ENCODE measurements at regions not wholly inside any gene's neighbourhood (a gene's known extent, or its start where the extent isn't known, plus 50 kb on each side); places are given as distances from the start of the nearest gene placed in this dataset.
A peak's percentile ranks its signal among the peaks of the same experiment; 100 is the strongest.
"Not testable (repeated sequence)": the region's sequence is repeated elsewhere in the genome, so short reads cannot be mapped to it uniquely, and the experiment has no call there.

DNA sequence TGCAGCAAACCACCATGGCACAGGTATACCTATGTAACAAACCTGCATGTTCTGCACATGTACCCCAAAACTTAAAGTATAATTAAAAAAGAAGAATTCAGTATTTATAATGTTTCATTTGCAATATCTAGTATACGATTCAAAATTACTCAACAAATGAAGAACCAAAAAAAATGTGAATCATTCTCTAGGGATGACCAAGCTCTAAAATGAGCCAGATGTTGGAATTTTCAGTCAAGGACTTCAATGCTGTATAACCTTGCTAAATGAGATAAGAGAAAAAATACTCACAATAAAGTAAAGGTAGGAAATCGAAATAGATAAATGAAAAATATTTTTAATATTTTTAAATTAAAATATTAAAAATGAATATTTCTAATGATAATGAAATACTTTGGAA, 108.7 kb upstream of the ADRA1B start:
- DNase-seq (ENCODE audit: low spot score) (no peak), FAIRE-seq (no peak)

DNA sequence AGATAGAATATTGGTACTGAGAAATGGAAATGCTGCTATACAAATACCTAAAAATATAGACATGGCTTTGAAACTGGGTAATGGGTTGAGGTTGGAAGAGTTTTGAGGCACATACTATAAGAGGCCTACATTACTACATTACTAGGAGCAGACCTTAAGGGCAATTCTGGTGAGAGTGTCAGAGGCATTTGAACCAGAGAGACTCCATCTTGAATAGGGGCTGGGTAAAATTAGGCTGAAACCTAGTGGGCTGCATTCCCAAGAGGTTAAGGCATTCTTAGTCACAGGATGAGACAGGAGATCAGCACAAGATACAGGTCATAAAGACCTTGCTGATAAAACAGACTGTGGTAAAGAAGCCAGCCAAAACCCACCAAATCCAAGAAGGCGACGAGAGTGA, 104.6 kb upstream of the ADRA1B start:
- no peak for DNase-seq (ENCODE audit: low spot score)
- no peak for FAIRE-seq

DNA sequence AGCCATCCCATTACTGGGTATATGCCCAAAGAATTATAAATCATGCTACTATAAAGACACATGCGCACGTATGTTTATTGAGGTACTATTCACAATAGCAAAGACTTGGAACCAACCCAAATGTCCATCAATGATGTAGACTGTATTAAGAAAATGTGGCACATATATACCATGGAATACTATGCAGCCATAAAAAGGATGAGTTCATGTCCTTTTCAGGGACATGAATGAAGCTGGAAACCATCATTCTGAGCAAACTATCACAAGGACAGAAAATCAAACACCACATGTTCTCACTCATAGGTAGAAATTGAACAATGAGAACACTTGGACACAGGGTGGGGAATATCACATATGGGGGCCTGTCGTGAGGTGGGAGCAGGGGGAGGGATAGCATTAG, 103.5 kb upstream of the ADRA1B start:
- not testable (repeated sequence) for DNase-seq (ENCODE audit: low spot score); FAIRE-seq

DNA sequence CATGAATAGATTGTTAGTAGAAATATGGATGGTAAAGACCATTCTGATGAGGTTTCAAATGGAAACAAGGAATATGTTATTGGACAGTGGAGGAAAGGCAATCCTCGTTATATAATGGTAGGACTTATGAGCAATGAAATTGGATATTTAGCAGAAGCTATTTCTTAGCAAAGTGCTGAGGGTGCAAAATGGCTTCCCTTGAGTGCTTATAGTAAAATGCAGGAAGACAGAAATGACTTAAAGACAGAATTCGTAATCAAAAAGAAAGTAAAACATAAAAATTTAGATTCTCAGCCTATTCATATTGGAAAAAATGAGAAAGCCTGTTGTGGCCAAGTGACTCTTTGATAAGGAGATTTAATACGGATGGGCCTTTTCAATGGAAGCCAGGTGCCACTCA, 102.1 kb upstream of the ADRA1B start:
- no peak for FAIRE-seq
- DNase-seq (ENCODE audit: low spot score) = no peak

DNA sequence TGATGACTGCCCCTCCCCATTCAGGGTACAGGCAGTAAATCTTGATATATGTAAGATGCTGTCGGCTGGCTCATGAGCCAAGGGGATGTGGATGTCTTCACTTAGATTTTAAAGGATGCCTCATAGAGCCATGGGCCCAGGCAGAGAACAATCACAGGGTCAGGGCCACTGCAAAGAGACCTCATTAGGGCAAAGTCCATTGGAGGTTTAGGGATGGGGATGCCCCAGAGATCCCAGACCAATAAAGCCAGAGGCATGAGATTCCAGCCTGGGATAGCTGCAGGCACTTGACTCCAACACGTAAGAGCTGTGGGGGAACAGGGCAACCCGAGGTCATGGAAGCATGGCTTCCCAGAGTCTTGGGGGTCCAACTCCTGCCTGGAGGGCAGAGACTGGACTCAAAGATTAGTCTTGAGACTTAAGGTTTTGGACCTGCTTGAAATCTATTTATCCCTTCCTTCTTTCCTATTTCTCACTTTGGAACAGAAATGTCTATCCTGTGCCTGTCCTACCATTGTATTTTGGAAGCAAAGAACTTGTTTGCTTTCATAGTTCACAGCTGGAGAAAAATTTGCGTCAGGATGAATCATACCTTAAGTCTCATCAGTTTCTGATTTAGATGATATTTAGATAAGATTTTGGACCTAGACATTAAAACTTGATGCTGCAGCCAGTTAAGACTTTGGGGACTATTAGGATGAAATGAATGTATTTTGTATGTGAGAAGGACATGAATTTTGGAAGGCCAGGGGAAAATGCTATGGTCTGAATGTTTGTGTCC, 101.3 kb upstream of the ADRA1B start:
- no peak for FAIRE-seq
- no peak for DNase-seq (ENCODE audit: low spot score)

DNA sequence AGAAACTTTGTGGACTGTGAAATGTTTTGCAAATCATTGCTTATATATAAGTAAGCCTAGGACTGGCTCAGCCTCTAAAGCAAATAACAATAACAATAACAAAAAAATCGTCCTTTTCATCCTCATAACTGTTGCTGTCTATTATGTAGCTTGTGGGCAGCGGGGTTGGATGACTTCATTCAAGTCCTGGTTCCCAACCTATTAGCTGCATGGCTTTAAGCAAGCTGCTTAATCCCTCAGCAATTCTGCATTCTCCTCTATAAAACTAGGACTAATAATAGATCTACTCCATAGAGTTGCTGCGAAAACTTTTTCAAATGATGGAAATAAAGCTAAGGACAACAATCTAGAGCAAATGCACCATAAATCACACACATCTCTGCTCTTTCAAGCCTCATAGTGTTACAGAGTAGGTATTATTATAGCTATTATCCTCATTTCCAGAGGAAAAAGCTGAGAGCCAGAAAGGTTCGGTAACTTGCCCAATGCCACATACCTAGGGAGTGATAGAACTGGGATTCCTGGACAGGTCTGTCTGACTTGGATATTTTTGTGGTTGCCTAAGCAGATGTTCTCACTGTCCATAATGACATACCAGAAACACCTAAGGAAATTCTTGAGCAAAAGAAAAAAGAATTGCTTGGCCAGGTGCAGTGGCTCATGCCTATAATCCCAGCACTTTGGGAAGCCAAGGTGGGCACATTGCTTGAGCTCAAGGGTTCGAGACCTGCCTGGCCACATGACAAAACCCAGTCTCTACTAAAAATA, 98.8 kb upstream of the ADRA1B start:
- DNase-seq (ENCODE audit: low spot score) (peak; percentile 83), FAIRE-seq (peak; percentile 13)

DNA sequence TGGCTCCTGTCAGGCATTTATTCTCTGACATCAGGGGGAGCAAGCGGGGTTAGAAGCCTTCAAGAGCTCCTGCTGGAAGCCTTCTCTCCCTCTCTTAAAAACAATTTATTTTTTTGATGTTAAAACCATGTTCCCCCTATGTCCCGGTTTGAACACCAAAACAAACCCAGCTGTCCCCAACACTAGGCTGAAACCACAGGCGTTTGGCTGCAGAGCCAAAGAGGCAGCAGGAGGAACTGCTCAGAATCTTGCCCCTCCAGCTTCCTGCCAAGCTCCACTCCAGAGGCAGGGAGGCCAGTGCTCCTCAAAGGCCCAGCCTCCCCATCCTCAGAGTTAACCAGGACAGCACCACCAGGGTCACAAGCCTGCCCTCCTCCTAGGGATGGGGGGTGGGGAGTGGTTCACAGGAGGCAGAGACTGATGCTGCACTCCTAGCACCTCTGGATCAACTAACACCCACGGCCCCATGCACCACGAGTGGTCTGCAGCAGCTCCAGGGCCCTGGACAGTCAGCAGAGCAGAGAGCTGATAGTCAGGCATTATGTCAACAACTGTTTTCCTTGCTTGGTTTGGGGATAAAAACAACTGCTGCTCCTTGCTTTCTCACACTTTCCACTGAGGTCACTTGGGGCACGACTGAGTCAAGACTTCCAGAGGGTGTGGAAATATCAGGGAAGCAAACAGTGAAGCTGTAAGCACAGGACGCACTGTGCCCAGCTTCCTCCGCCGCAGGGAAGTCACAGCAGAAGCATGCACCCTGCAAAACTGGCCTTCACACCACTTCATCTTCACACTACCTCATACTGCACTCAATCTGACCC, 96.5 kb upstream of the ADRA1B start:
- peak; percentile 40 for FAIRE-seq
- peak; percentile 33 for DNase-seq (ENCODE audit: low spot score)

DNA sequence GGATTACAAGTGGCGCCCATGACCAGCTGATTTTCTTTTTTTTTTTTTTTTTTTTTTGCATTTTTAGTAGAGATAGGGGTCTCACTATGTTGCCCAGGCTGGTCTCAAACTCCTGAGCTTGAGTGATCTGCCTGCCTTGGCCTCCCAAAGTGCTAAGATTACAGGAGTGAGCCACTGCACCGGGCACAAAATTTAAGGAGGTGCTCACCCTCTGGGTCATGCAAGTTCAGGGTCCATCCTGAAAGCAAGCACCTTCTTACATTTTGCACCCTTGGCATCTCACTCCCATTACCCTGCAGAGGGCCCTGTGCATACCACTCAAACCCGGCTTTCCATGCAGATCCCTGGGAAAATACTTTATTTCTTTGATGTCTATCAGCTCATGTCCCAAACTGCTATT, 95.6 kb upstream of the ADRA1B start:
- no peak for FAIRE-seq

DNA sequence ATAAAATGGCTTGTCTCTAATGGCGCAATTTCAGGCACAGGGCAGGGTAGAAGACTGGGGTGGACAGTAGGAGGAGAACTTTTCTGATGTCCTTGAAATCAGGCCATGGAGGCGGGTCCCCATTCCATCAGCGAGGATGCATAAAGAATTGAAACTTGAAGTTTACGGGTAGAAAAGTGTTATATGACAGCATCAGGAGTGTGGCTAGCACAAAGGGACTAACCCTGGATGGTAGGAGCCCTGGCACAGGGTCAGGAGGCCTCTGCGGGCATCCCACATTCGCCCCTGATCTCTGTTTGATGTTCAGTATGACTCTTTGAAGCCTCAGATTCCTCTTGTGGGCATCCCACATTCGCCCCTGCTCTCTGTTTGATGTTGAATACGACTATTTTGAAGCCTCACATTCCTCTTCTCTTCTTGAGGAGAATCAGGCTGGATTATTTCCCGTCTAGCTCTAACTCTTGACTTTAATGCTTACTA, 94.8 kb upstream of the ADRA1B start:
- no peak for DNase-seq (ENCODE audit: low spot score)
- no peak for FAIRE-seq

More for the DNA sequence above, 95.6 kb upstream of the ADRA1B start:
- no peak for DNase-seq (ENCODE audit: low spot score)

DNA sequence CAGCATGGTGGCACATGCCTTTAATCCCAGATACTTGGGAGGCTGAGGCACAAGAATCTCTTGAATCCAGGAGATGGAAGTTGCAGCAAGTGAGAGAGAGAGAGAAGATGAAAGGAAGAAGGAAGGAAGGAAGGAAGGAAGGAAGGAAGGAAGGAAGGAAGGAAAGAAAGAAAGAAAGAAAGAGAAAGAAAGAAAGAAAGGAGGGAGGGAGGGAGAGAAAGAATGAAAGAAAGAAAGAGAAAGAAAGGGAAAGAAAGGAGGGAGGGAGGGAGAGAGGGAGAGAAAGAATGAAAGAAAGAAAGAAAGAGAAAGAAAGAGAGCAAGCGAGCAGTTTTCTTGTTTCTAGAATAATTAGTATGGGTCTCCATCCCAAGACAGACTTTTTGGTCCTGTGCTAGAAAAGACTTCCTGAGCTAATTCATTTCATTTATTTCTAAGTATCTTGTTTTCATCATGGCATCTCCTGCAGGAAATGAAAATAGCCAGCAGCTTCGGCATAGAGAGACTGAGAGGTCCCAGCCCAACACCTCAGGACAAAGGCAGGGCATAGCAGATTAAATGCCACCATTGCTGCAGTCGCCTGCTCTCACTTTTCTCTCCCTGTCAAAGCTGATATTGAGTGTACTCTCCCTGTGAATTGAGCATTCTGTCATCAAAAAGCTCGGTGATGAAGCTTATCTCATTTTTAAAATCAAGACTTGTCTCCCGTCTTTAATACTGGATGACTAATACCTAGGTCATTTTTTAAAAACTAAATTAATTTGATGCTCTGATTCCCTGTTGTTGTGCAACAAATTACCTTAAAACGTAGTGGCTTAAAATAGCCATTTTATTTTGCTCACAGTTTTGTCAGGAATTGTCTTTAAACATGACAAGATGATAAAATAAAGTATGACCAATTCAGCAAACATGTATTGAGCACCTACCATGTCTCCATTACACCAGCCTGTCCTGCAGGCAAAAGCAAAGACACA, 91.8 kb upstream of the ADRA1B start:
- FAIRE-seq = no peak
- DNase-seq (ENCODE audit: low spot score) = no peak

DNA sequence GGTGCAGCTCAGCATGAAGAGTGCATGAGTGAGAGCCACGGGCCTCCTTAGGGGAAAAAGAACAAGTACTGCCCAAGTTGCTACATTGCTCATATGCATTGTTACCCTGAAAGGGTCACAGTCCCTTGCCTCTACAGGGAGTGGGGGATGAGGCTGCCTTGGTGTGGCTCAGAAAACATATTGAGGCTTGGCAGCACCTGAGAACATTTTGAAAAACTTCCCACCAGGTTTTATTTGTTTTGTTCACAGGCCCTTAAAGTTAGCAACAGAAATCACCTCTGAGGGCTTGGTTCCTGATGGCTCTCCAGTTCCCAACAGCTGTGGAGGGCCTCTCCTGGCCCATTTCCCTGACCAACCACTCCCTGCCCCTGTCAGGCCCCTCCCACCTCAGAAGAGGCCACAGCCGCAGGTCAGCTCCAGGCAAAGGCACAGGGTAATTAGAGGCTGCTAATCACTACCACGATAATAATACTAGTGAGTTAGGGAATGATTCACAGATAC, 90.7 kb upstream of the ADRA1B start:
- FAIRE-seq = no peak
- peak; percentile 44 for DNase-seq (ENCODE audit: low spot score)

DNA sequence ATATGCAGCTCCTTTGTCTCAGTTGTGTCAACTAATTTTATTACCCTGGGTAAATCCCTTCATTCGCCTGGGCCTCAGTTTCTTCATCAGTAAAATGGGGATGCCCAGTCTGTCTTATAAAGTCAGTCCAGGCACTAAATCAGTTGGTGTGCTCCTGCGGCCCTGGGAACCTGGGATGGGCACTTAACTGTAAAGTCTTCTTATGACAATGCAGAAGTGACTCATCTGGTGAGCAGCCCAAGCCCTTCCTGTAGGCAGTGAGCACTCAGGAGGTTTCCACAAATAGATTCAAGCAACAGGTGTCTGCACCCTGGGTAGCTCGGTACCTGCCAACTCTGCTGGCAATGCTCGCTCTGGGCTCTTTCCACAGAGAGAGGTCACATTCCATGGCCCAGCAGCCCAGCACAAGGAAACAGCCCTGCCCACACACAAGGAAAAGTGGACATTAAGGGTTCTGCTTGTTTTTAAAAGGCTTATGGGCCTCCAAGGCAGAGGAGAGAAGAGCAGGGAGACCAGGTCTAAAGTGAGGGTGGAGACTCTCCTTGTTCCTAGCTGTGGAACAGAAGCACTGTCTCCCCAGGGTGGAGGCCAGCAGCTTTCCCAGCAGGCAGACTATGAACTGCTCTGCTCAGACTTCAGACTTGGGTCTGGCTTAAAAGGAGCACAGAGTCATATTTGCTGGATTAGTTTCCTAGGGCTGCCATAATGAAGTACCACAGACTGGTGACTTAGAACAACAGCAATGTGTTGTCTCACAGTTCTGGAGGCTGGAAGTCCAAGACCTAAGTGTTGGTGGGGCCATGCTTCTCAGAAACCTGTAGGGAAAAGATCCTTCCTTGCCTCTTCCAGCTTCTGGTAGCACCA, 89.7 kb upstream of the ADRA1B start:
- DNase-seq (ENCODE audit: low spot score) (peak; percentile 87), FAIRE-seq (no peak)

DNA sequence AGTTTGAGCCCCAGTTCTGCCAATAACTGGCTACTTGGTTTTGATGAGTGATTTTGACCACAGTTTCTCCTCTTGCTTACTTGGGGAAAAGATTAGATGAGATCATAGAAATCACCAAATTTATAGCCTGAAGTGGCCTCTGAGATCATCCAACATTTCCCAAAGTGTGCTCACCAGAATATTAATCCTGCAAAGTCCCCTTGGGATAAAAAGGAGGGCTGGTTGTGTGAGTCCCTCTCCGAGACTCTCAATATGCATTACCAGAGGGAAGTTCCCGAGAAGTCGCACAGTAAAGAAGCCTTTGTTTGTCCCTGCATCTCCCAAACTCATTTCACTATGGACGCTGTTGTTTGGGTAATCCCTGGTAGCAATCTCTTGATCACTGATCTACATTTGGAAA, 88.4 kb upstream of the ADRA1B start:
- DNase-seq (ENCODE audit: low spot score) = no peak
- no peak for FAIRE-seq

DNA sequence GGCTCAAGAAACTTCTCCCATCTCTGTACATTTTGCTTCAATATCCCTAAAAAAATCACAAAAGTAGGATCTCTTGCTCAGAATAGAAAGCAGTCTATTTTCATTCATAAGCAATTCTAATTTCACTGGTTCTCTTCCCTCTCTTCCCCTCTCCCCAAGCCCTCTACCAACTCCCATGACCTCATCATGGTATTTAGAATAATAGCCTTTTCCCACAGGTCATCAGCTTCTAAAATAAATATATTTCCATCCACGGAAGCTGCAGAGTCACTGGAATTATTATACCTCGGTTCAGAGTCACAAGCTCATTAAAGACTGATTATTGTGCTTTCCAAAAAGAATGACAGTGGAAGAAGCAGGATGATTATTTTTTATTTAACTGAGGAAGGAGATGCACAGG, 84.2 kb upstream of the ADRA1B start:
- no peak for DNase-seq (ENCODE audit: low spot score)
- FAIRE-seq = no peak

DNA sequence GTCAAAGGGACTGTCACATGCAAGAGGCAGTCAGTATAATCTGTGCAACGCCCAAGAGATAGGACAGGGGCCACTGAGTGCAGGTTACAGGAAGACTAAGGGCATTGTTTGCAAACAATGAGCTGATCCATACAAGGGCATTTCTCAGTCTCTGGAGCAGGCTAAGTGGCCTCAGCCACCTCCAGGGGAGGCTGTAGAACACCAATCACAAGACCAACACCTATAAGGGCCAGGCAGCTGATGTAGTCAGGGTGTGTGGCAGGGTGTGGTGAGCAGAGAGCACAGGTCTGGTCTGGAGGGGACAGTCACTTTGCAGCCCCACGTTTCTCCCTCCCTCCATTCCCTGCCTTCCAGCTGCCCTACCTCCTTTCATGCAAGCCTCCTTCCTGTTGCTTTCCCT, 83.2 kb upstream of the ADRA1B start:
- no peak for DNase-seq (ENCODE audit: low spot score)
- FAIRE-seq = no peak

DNA sequence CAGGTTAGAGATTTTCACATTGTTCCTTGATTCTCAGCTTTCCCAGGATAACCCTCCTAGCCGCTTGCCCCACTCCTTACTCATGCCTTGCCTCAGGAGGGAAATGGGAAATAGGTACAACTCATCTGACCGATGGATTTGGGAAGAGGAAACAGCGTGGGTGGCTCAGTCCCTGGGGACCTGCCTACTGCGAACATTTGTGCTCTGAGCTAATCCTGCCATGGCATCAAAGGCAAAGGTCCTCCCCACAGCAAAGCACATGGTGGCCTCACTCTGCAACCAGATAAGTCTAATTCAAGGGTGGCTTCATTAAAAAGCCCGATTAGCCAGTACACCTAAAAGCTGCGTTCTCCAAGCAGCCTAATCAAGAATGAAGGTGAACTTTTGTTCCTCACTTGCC, 82.4 kb upstream of the ADRA1B start:
- FAIRE-seq (no peak), DNase-seq (ENCODE audit: low spot score) (no peak)

DNA sequence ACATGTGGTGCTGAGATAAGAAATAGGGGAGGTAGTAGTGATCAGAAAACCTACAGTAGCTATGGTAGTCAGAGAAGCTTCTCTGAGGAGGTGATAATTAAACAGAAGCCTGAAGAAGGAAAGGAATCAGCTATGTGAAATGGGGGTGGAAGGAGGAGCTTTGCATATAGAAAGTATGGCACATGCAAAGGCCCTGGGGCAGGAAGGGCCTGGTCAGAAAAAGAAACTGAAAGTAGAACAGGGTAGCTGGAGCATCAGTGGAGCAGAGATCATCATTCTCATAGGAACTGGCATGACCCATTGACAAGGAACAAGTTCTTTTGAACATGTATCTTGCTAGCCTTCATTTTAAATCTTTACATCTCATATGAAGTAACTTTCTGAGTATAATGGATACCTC, 80.7 kb upstream of the ADRA1B start:
- DNase-seq (ENCODE audit: low spot score) = no peak
- no peak for FAIRE-seq

DNA sequence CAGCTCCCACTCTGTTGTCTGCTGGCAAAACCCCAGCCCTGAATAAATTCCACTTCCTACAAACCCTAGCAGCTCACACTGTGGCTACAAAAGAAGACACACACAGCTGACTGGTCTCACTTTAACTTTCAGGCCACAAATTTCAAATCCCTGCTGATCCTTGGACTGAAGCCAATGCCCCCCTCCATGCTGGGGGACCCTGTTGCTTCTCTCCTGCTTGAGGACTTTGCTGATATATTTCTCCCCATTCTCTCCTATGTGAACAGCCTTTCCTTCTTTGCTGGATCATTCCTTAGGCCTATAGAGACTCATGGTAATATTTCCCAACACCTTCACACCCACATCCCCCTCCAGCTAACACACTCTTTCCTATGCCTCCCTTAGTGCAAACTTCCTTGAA, 79.6 kb upstream of the ADRA1B start:
- DNase-seq (ENCODE audit: low spot score) (no peak), FAIRE-seq (no peak)

DNA sequence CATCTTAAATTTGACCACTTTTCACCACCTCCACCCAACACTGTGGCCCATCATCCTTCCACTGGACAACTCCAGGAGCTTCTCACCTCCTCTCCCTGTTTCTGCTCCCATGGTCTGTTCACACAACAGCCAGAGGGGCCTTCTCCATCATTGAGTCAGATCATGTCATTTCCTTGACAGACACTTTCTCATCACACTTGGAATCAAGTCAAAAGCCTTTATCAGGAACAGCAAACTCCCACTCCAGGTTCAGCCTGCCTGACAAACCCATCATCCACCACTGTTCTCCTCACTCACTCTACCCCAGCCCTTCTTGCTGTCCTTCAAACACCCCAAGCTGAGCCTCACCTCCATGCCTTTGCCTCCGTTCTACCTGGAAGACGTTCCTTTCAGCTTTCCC, 78.4 kb upstream of the ADRA1B start:
- no peak for DNase-seq (ENCODE audit: low spot score)
- no peak for FAIRE-seq

Measured in urothelium cell line (cell line).